D341Med (cell line): ENCODE measurements at regions not wholly inside any gene's neighbourhood (a gene's known extent, or its start where the extent isn't known, plus 50 kb on each side); places are given as distances from the start of the nearest gene placed in this dataset.

Experiments
- DNase-seq: peaks from one replicate; pipeline ENCODE4 v3.0.0; 2012; ENCODE audit warnings: low spot score

DNA sequence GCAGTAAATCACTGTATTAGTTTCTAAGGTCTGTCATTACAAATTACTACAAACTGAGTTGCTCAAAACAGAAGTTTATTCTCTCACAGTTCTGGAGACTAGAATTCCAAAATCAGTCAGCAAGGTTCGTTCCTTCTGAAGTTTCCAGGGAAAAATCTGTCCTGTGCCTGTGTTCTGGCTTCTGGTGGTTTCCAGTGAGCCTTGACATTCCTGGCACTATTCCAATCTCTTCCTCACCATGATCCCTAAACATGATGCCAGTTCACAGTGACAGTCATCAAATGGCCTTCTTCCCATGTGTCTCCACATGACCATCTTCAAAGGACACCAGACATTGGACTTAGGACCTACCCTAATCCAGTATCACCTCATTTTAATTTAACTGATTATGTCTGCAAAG lies 351.4 kb downstream of the PLK2 start:
- no peak for DNase-seq

- no peak for DNase-seq
Measured at GRCh38 chr5:58107704-58108103, 352.2 kb downstream of the PLK2 start.

DNA sequence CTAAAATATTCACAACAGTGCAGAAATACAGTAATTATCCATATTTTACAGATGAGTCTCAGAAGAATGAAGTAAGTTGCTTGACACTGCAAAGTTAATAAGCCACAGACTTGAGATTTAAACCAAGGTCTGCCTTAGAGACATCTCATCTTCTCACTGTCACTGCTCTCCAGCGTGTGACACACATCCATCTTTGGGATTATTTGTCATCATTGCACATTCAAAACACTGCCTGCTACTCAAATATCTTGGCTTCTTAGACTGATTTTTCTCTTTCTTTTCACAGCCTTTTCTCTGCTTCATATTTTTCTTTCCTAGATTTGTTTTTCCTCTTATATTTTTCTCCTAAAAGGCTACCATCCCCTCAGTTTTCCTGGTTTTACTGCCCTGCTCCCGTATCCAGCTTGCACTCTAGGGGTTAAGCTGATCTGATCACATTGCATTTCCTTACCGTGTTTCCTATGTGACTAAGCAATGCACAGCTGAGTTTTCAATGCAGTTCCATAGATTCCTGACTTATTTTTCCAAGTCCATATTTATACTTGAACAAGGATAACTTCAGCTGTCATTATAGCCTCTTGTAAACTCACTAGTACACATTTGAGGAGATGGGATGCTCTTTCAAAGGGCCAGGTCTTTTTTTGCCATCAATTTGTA lies 353.0 kb downstream of the PLK2 start:
- no peak for DNase-seq

DNA sequence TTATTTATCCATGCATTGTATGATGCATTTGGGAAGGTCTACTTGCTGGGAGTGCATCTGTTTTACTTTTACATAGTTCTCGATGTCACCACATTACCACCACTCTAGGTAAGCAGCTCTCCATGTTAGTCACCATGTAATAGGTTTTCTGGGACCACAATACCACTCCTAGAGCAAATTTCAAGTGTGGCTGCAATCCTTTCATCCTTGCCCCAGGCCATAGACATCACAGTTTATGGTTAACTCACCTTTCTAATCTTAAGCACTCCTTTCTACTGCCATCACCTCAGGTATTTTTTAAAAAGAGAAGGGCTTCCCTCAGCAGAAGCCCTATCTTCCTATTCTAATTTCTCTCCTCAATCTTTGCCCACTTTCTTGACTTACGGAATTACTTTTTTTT lies 354.1 kb downstream of the PLK2 start:
- DNase-seq: no peak

DNA sequence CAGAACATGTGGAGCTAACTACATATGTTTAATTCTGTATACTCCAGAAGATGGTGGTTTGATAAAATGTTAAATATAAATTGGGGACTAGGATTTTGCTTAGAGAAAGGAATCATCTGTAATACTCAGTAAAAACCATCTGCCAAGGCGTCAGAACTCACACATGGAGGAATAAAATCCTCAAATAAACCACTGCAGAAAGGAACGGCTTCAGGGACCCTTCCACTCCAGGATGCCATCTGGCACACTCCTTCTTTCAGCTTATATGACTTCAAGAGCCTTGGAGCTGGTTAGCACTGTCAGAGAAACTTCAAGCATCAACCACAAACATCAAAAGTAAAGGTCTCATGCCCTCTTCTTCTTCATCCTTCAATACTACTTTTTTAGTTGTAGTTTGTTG lies 360.6 kb downstream of the PLK2 start:
- DNase-seq: no peak

GRCh38 chr5:58094031-58094430 lies 365.9 kb downstream of the PLK2 start:
- DNase-seq: no peak

- DNase-seq: no peak
Measured at GRCh38 chr5:58090704-58091103, 369.2 kb downstream of the PLK2 start.

DNA sequence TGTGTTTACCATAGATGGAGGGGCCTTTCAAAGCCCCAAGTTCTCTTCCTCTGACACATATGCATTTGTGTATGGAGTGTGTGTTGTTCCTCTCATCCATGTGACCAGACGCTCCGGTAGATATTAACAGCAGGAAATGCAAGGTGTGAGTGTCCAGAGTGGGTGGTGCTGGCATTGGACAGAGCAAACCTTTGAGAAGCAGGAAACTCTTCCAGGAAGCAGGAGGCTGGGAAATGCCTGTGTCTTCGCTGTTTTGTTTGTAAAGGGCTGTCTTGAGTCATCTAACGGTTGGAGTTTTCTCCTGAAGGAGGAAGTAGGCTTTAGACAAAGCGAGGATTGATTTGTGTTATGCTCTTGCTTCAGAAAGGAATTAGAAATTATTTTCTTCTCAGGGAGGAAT lies 370.9 kb downstream of the PLK2 start:
- DNase-seq: no peak

- DNase-seq: no peak
Measured at GRCh38 chr5:58087905-58088304, 372.0 kb downstream of the PLK2 start.

DNA sequence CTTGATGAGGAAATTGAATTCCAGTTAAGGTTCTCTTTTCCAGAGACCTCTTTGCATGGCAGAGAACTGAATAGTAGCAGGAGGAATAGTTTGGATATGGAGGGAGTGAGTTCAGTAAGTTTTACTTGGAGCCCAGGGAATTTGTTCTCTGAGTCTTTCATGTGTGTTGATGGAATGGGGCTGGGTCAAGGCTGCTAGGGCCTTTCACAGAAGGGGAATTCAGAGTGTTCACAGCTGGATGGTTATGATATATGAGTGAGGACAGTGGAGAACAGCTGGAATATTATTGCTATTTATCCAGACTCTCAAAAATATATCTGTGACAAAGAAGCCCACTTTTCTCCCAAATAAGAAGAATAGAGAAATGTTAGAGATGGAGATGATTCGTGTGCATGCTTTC lies 372.8 kb downstream of the PLK2 start:
- DNase-seq: no peak

- no peak for DNase-seq
Measured at GRCh38 chr5:58085800-58086199, 374.1 kb downstream of the PLK2 start.

DNA sequence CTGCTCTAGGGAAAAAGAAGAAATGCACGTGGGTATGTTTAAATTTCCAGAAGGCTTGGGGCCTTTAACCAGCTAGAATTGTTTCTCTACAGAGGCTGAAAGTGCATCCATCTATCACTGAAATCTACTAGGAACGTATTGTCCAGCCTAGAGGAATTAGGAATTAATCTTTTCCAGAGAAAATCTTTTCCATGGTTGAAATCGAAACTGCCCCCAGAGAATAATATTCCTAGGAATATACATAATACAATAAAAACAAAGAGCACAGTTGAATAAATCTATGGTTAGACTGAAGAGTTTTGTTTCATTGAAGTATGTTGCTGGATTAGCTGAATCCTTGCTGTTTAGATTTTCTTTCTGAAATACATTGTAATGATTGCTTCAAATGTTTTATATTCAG lies 378.5 kb downstream of the PLK2 start:
- DNase-seq: no peak

- DNase-seq: no peak
Measured at GRCh38 chr5:58080573-58080972, 379.3 kb downstream of the PLK2 start.

- no peak for DNase-seq
Measured at GRCh38 chr5:58077966-58078365, 381.9 kb downstream of the PLK2 start.

DNA sequence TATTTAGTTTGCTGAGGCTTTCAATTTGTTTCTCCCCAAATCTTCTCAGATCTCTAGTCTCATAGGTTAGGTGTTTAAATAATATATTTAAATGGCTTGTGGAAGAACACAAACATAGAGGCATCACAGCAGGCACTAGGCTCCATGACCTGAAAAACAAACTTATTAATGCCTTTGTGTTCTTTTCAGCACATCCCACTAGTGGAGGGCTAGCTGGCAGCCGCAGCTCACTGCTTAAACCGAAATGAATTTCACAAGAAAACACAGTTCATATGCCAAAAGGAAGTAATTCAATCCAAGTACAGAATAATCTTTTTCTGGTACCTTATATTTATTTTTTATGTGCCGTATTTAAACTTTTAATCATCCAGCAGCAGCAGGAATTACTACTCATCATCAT lies 382.5 kb downstream of the PLK2 start:
- no peak for DNase-seq

- DNase-seq: no peak
Measured at GRCh38 chr5:58076483-58077257, 383.2 kb downstream of the PLK2 start.

DNA sequence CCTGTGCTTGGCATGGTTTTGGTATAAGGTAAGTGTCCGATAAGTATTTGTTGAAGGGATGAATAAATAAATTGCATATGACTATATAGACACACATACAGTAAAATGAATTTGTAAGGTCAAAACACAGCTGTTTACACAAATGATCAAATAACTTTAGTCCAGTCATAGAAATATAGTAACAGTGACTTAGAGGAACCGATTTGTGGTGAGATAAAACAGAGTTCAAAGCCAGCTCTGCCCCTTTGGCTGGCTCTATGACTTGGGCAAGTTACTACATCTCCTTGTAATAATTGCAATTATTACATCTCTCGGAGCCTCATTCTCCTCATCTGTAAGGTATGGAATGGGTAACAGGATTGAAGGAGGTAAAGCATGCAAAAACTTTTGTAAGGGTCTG lies 384.0 kb downstream of the PLK2 start:
- no peak for DNase-seq

- DNase-seq: no peak
Measured at GRCh38 chr5:58074717-58075116, 385.2 kb downstream of the PLK2 start.

GRCh38 chr5:58074222-58074621 lies 385.7 kb downstream of the PLK2 start:
- DNase-seq: no peak

DNA sequence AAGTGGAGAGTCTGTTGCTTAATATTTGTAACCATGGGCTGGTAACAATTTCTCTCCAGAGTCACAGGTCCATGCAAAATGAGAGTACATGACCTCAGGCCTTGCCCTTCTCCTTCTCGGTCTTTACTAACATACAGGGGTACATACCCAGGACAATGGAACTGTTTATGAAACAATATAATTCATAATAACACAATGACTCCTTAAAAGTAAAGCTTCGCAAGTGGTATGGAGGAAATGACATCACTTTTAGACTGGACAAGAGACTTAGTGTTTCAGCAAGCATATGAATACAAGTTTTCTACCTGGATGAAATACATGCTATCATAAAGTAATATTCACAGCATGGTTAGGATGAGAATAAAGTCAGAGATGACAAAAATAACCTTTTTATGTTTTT lies 386.6 kb downstream of the PLK2 start:
- DNase-seq: no peak

GRCh38 chr5:58072300-58072965 lies 387.5 kb downstream of the PLK2 start:
- no peak for DNase-seq

DNA sequence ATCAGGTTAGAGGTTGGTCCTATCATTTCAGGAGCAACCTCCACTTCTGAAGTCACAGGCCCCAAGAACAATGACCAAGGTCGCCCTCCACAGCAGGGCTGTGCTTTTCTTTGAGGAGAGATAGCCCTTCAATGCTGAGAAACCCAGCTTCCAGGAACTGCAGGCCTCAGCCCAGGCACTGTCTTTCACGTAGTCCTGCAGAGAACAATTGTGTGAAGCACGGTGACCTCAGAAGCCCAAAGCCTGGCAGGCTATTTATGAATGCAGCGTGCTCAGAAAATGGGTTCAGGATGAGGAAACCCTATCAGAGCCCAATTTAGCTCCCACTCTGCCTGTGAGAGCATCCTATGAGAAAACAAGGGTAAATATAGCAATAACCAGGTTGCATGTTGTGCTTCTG lies 388.3 kb downstream of the PLK2 start:
- DNase-seq: no peak

DNA sequence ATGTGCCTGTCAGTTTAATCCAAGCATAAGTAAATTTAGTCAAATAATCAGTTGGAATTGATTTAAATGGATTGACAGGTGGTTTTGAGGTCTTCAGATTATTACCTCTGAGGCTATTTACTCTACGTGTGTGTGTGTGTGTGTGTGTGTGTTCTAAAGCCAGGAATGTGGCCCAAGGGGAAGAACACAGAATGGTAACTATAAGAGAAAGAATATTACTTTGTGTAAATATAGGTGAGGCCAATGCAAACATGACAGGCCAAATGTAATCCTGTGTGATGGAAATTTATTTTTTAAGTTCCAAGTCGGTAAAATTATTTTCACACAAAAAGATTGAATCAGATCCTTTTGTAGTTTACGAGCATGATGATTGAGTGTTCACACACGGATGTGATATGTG lies 390.0 kb downstream of the PLK2 start:
- DNase-seq: no peak
